Trophoblast cell (in vitro differentiated cells and primary cell): ENCODE measurements at regions not wholly inside any gene's neighbourhood (a gene's known extent, or its start where the extent isn't known, plus 50 kb on each side); places are given as distances from the start of the nearest gene placed in this dataset.
"Not testable (repeated sequence)": the region's sequence is repeated elsewhere in the genome, so short reads cannot be mapped to it uniquely, and the experiment has no call there.

Experiments
- DNase-seq, 2 donors: peaks; one replicate each; pipeline ENCODE4 v3.0.0-alpha.2; 2016
- H2AFZ ChIP-seq: 2 replicates; pipeline ENCODE4 v1.6.1; 2013; ENCODE audit warnings: low read length, moderate library complexity, mild to moderate bottlenecking; ENCODE audit not compliant: insufficient read depth, poor library complexity
- H2AK5ac ChIP-seq: 2 replicates; pipeline ENCODE4 v1.6.1; 2013; ENCODE audit warnings: mild to moderate bottlenecking, low read length
- H2BK120ac ChIP-seq: 2 replicates; pipeline ENCODE4 v1.6.1; 2013; ENCODE audit warnings: low read length, mild to moderate bottlenecking, moderate library complexity; ENCODE audit not compliant: insufficient read depth, poor library complexity
- H2BK12ac ChIP-seq: 2 replicates; pipeline ENCODE4 v1.6.1; 2013; ENCODE audit warnings: mild to moderate bottlenecking, low read length, moderate library complexity
- H2BK5ac ChIP-seq: 2 replicates; pipeline ENCODE4 v1.6.1; 2013; ENCODE audit warnings: low read length, low read depth, moderate library complexity, mild to moderate bottlenecking; ENCODE audit not compliant: poor library complexity
- H3K14ac ChIP-seq: 2 replicates; pipeline ENCODE4 v1.6.1; 2013; ENCODE audit warnings: mild to moderate bottlenecking, low read length
- H3K18ac ChIP-seq: 2 replicates; pipeline ENCODE4 v1.6.1; 2013; ENCODE audit warnings: mild to moderate bottlenecking, low read length
- H3K23ac ChIP-seq: 2 replicates; pipeline ENCODE4 v1.6.1; 2013; ENCODE audit warnings: low read length
- H3K27ac ChIP-seq: 2 replicates; pipeline ENCODE4 v1.5.1; 2013; ENCODE audit warnings: low read depth, mild to moderate bottlenecking, inconsistent platforms, low read length, moderate library complexity
- H3K27me3 ChIP-seq: 2 replicates; pipeline ENCODE4 v1.6.1; 2013; ENCODE audit warnings: inconsistent platforms, mild to moderate bottlenecking, low read length, moderate library complexity; ENCODE audit not compliant: insufficient read depth
- H3K36me3 ChIP-seq, 2 experiments: 1 replicate in 1 of 2; 2 replicates in 1 of 2; pipeline ENCODE4 v1.6.1; 2013; ENCODE audit warnings: low read length in 2 of 2, mild to moderate bottlenecking in 2 of 2, moderate library complexity in 1 of 2; ENCODE audit not compliant: insufficient read depth in 2 of 2, control insufficient read depth in 1 of 2
- H3K4ac ChIP-seq: 2 replicates; pipeline ENCODE4 v1.6.1; 2013; ENCODE audit warnings: low read depth, mild to moderate bottlenecking, low read length, moderate library complexity
- H3K4me1 ChIP-seq, 2 experiments: 1 replicate in 1 of 2; 2 replicates in 1 of 2; pipeline ENCODE4 v1.6.1; 2013; ENCODE audit warnings: low read length in 2 of 2, mild to moderate bottlenecking in 2 of 2, moderate library complexity in 1 of 2; ENCODE audit not compliant: insufficient read depth in 2 of 2, control insufficient read depth in 1 of 2
- H3K4me2 ChIP-seq: 2 replicates; pipeline ENCODE4 v1.6.1; 2013; ENCODE audit warnings: inconsistent platforms, mild to moderate bottlenecking, low read length, moderate library complexity
- H3K4me3 ChIP-seq: 2 replicates; pipeline ENCODE4 v1.5.1; 2013; ENCODE audit warnings: mild to moderate bottlenecking, low read depth, low read length, inconsistent platforms
- H3K79me1 ChIP-seq: one replicate; pipeline ENCODE4 v1.6.1; 2013; ENCODE audit warnings: low read length
- H3K79me2 ChIP-seq: 2 replicates; pipeline ENCODE4 v1.6.1; 2013; ENCODE audit warnings: low read length, mild to moderate bottlenecking; ENCODE audit not compliant: control insufficient read depth, insufficient read depth, poor library complexity
- H3K9ac ChIP-seq: 2 replicates; pipeline ENCODE4 v1.6.1; 2013; ENCODE audit warnings: mild to moderate bottlenecking, low read length
- H3K9me3 ChIP-seq: 2 replicates; pipeline ENCODE4 v1.6.1; 2013; ENCODE audit warnings: low read depth, mild to moderate bottlenecking, control low read depth, inconsistent platforms, low read length; ENCODE audit not compliant: insufficient read depth
- H4K12ac ChIP-seq: 2 replicates; pipeline ENCODE4 v1.6.1; 2013; ENCODE audit warnings: low read depth, mild to moderate bottlenecking, low read length, moderate library complexity
- H4K8ac ChIP-seq: 2 replicates; pipeline ENCODE4 v1.6.1; 2013; ENCODE audit warnings: low read depth, mild to moderate bottlenecking, low read length, moderate library complexity
- H4K91ac ChIP-seq: one replicate; pipeline ENCODE4 v1.6.1; 2013; ENCODE audit warnings: low read depth, mild to moderate bottlenecking, low read length, moderate library complexity
- WGBS: extraction: QIAGEN DNeasy Blood & Tissue Kit; methylation state at CpG from one replicate; pipeline ENCODE4 v1.1.7; 2013; ENCODE audit warnings: missing lambda C conversion rate; ENCODE audit not compliant: insufficient read length, insufficient coverage; ENCODE audit errors: extremely low coverage; 5-methylcytosine and 5-hydroxymethylcytosine counted together

DNA sequence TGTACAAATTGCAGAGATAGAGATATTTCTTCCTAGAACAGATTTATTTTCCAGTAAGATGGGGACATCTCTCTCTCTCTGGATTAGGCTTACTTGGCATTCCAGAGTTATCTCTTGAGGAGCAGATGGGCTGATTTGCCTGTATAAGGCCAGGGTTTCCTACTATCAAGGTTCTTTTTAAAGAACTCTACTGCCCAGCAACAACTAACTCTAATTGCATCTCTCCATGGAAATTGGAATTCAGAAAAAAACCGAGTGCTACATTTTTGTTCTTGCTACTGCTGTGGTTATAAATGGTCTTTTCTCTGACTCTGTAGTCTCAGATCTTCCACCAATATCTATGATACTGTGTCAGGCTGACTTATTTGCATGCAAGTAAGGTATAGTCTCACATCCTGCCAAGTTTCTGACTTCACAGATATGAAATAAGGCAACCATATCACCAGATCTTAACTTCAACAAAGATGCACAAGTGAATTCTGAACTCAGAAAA, 161.1 kb downstream of the CRPPA start:
- Histone ChIP-seq H3K27me3 (no peaks in the 10 kb centered on the region), H3K27ac (no peak overlapping the region), H4K12ac (no peak overlapping the region), H3K36me3 (no peaks in the 10 kb centered on the region), H3K4me1 (no peaks in the 10 kb centered on the region), H2BK12ac (no peak overlapping the region), H3K9me3 (no peaks in the 10 kb centered on the region), H4K8ac (no peak overlapping the region), H3K4me2 (no peak overlapping the region), H2BK120ac (no peak overlapping the region), H2AK5ac (no peak overlapping the region), H2AFZ (no peak overlapping the region), H3K79me1 (no peaks in the 10 kb centered on the region), H3K79me2 (no peaks in the 10 kb centered on the region), H3K18ac (no peak overlapping the region), H3K23ac (no peak overlapping the region), H2BK5ac (no peak overlapping the region), H3K4ac (no peak overlapping the region), H3K4me3 (no peak overlapping the region), H4K91ac (no peak overlapping the region), H3K14ac (no peak overlapping the region), H3K9ac (no peak overlapping the region)
- DNase-seq = no peak
- WGBS = no CpG with 5 or more reads among the region's 1 CpG

DNA sequence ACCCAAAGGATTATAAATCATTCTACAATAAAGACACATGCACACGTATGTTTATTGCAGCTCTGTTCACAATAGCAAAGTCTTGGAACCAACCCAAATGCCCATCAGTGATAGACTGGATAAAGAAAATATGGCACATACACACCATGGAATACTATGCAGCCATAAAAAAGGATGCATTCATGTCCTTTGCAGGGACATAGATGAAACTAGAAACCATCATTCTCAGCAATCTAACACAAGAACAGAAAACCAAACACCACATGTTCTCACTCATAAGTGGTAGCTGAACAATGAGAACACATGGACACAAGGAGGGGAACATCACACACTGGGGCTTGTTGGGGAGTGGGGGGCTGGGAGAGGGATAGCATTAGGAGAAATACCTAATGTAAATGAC, 164.9 kb downstream of the CRPPA start:
- not testable (repeated sequence) for H3K79me2 ChIP-seq, H3K4ac ChIP-seq, H4K12ac ChIP-seq, H2BK120ac ChIP-seq, H3K9ac ChIP-seq, H3K27ac ChIP-seq, H2AK5ac ChIP-seq, H3K4me1 ChIP-seq, H4K8ac ChIP-seq, H4K91ac ChIP-seq, H3K79me1 ChIP-seq, H3K14ac ChIP-seq, H3K23ac ChIP-seq, H3K36me3 ChIP-seq, DNase-seq, H3K4me3 ChIP-seq, H2AFZ ChIP-seq, H3K9me3 ChIP-seq, H3K18ac ChIP-seq, H2BK5ac ChIP-seq, H3K27me3 ChIP-seq, H3K4me2 ChIP-seq, H2BK12ac ChIP-seq
- no CpG with 5 or more reads among the region's 1 CpG for whole genome bisulfite sequencing

DNA sequence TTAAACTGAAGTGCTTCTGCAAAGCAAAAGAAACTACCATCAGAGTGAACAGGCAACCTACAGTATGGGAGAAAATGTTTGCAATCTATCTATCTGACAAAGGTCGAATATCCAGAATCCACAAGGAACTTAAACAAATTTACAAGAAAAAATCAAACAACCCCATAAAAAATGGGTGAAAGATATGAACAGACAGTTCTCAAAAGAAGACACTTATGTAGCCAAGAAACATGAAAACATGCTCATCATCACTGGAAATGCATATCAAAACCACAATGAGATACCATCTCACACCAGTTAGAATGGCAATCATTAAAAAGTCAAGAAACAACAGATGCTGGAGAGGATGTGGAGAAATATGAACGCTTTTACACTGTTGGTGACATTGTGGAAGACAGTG, 165.4 kb downstream of the CRPPA start:
- not testable (repeated sequence) for H3K4me2 ChIP-seq, H3K4me1 ChIP-seq, H3K9me3 ChIP-seq, H3K27ac ChIP-seq, H2AFZ ChIP-seq, H2BK5ac ChIP-seq, H3K18ac ChIP-seq, H2AK5ac ChIP-seq, H3K4me3 ChIP-seq, H4K91ac ChIP-seq, H3K79me2 ChIP-seq, H3K9ac ChIP-seq, H2BK12ac ChIP-seq, H3K23ac ChIP-seq, H3K36me3 ChIP-seq, H4K12ac ChIP-seq, H3K14ac ChIP-seq, H4K8ac ChIP-seq, H3K79me1 ChIP-seq, H3K27me3 ChIP-seq, H3K4ac ChIP-seq, DNase-seq, H2BK120ac ChIP-seq
- no CpG with 5 or more reads among the region's 2 CpGs for WGBS

DNA sequence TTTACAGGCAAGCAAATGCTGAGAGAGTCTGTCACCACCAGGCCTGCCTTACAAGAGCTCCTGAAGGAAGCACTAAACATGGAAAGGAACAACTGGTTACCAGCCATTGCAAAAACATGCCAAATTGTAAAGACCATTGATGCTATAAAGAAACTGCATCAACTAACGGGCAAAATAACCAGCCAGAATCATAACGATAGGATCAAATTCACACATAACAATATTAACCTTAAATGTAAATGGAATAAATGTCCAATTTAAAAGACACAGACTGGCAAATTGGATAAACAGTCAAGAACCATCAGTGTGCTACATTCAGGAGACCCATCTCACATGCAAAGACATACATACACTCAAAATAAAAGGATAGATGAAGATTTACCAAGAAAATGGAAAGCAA, 170.7 kb downstream of the CRPPA start:
- DNase-seq, H3K79me1 ChIP-seq, H3K23ac ChIP-seq, H2BK120ac ChIP-seq, H4K12ac ChIP-seq, H3K4ac ChIP-seq, H3K27ac ChIP-seq, H3K14ac ChIP-seq, H4K8ac ChIP-seq, H2AFZ ChIP-seq, H3K4me1 ChIP-seq, H2BK5ac ChIP-seq, H3K4me3 ChIP-seq, H3K9me3 ChIP-seq, H4K91ac ChIP-seq, H3K27me3 ChIP-seq, H3K4me2 ChIP-seq, H3K9ac ChIP-seq, H2BK12ac ChIP-seq, H3K18ac ChIP-seq, H3K79me2 ChIP-seq, H2AK5ac ChIP-seq, H3K36me3 ChIP-seq: not testable (repeated sequence)
- WGBS = no CpG with 5 or more reads among the region's 2 CpGs
